ENCODE measurements at regions not wholly inside any gene's neighbourhood (a gene's known extent, or its start where the extent isn't known, plus 50 kb on each side); places are given as distances from the start of the nearest gene placed in this dataset.

GRCh38 chr5:104024538-104024937, 461.9 kb upstream of the NUDT12 start:
- Histone ChIP-seq H3K4me1 (ENCODE audit: insufficient read depth) (no peaks in the 10 kb centered on the region), H3K79me2 (no peaks in the 10 kb centered on the region), H4K20me1 (ENCODE audit: insufficient read depth, poor library complexity, severe bottlenecking) (no peaks in the 10 kb centered on the region), H3K36me3 (replicated peaks; ENCODE audit: insufficient read depth, low read depth) (no peaks in the 10 kb centered on the region), H3K9me2 (replicated peaks; ENCODE audit: insufficient read depth) (no peaks in the 10 kb centered on the region), H3K27ac (no peak overlapping the region), H3K9me3 (ENCODE audit: low read depth) (no peaks in the 10 kb centered on the region), H3K4me3 (no peak overlapping the region), H3K4me2 (no peak overlapping the region), H3K27me3 (no peaks in the 10 kb centered on the region), H2AFZ (no peak overlapping the region)
- DNase-seq (ENCODE audit: low spot score): no peak
- 91% methylated on average over 5 of the region's 5 CpGs for WGBS (ENCODE audit: low lambda C conversion rate, missing lambda C conversion rate)
- TF ChIP-seq EZH2 (IDR thresholded peaks at IDR 0.05; ENCODE audit: borderline replicate concordance) (no peak), EZH2phosphoT487 (IDR thresholded peaks at IDR 0.05; ENCODE audit: low read depth, severe bottlenecking, unreplicated experiment) (no peak)
- TF ChIP-seq, protein P1, sequence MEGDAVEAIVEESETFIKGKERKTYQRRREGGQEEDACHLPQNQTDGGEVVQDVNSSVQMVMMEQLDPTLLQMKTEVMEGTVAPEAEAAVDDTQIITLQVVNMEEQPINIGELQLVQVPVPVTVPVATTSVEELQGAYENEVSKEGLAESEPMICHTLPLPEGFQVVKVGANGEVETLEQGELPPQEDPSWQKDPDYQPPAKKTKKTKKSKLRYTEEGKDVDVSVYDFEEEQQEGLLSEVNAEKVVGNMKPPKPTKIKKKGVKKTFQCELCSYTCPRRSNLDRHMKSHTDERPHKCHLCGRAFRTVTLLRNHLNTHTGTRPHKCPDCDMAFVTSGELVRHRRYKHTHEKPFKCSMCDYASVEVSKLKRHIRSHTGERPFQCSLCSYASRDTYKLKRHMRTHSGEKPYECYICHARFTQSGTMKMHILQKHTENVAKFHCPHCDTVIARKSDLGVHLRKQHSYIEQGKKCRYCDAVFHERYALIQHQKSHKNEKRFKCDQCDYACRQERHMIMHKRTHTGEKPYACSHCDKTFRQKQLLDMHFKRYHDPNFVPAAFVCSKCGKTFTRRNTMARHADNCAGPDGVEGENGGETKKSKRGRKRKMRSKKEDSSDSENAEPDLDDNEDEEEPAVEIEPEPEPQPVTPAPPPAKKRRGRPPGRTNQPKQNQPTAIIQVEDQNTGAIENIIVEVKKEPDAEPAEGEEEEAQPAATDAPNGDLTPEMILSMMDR (IDR thresholded peaks at IDR 0.05; ENCODE audit: poor library complexity): no peak

DNA sequence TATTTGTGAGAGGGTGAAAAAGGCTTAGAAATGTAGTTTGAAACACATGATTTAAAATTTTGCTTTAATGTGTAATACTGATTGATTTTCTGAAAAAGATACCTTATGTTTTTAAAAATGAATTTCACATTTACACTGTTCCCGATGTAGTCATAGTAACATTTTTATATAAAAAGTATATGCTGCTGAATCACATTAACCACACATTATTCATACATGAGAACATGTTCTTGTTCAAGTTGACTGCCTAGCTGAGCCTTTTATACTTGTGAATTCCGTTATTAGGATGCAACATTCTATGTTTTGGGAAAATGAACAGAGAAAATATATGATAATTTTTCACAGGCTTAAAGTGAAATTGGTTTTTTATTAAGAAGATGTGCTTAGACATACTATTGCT, 461.1 kb upstream of the NUDT12 start:
- Histone ChIP-seq H3K4me3 (no peak overlapping the region), H3K79me2 (no peaks in the 10 kb centered on the region), H4K20me1 (ENCODE audit: insufficient read depth, poor library complexity, severe bottlenecking) (no peaks in the 10 kb centered on the region), H3K27ac (no peak overlapping the region), H3K9me3 (ENCODE audit: low read depth) (no peaks in the 10 kb centered on the region), H3K9me2 (replicated peaks; ENCODE audit: insufficient read depth) (no peaks in the 10 kb centered on the region), H3K4me2 (no peak overlapping the region), H2AFZ (no peak overlapping the region), H3K4me1 (ENCODE audit: insufficient read depth) (no peaks in the 10 kb centered on the region), H3K36me3 (replicated peaks; ENCODE audit: insufficient read depth, low read depth) (no peaks in the 10 kb centered on the region), H3K27me3 (no peaks in the 10 kb centered on the region)
- DNase-seq (ENCODE audit: low spot score): no peak
- TF ChIP-seq EZH2phosphoT487 (IDR thresholded peaks at IDR 0.05; ENCODE audit: low read depth, severe bottlenecking, unreplicated experiment) (no peak), EZH2 (IDR thresholded peaks at IDR 0.05; ENCODE audit: borderline replicate concordance) (no peak)
- TF ChIP-seq, protein P1 (IDR thresholded peaks at IDR 0.05; ENCODE audit: poor library complexity): no peak
- WGBS (ENCODE audit: low lambda C conversion rate, missing lambda C conversion rate): 93% methylated on average over 2 of the region's 2 CpGs

GRCh38 chr5:104019956-104020355, 457.4 kb upstream of the NUDT12 start:
- WGBS (ENCODE audit: low lambda C conversion rate, missing lambda C conversion rate): 72% methylated on average over 2 of the region's 2 CpGs
- Histone ChIP-seq H3K4me2 (no peak overlapping the region), H3K4me1 (ENCODE audit: insufficient read depth) (no peaks in the 10 kb centered on the region), H3K27ac (no peak overlapping the region), H3K9me3 (ENCODE audit: low read depth) (peaks cover 9% of the 10 kb centered on the region), H4K20me1 (ENCODE audit: insufficient read depth, poor library complexity, severe bottlenecking) (no peaks in the 10 kb centered on the region), H2AFZ (no peak overlapping the region), H3K79me2 (no peaks in the 10 kb centered on the region), H3K9me2 (replicated peaks; ENCODE audit: insufficient read depth) (no peaks in the 10 kb centered on the region), H3K36me3 (replicated peaks; ENCODE audit: insufficient read depth, low read depth) (no peaks in the 10 kb centered on the region), H3K27me3 (no peaks in the 10 kb centered on the region), H3K4me3 (no peak overlapping the region)
- no peak for TF ChIP-seq EZH2 (IDR thresholded peaks at IDR 0.05; ENCODE audit: borderline replicate concordance)
- TF ChIP-seq, protein P1 (IDR thresholded peaks at IDR 0.05; ENCODE audit: poor library complexity): no peak
- TF ChIP-seq EZH2phosphoT487 (IDR thresholded peaks at IDR 0.05; ENCODE audit: low read depth, severe bottlenecking, unreplicated experiment): no peak
- DNase-seq (ENCODE audit: low spot score): no peak

GRCh38 chr5:104018299-104018698, 455.7 kb upstream of the NUDT12 start:
- H3K27me3 ChIP-seq: no peaks in the 10 kb centered on the region
- H3K9me3 ChIP-seq (ENCODE audit: low read depth): peaks cover 9% of the 10 kb centered on the region
- no peak for DNase-seq (ENCODE audit: low spot score)
- no peak overlapping the region for H2AFZ ChIP-seq
- H3K36me3 ChIP-seq (replicated peaks; ENCODE audit: insufficient read depth, low read depth): no peaks in the 10 kb centered on the region
- H3K4me3 ChIP-seq: no peak overlapping the region
- no peak overlapping the region for H3K4me2 ChIP-seq
- no peaks in the 10 kb centered on the region for H4K20me1 ChIP-seq (ENCODE audit: insufficient read depth, poor library complexity, severe bottlenecking)
- no peaks in the 10 kb centered on the region for H3K9me2 ChIP-seq (replicated peaks; ENCODE audit: insufficient read depth)
- H3K4me1 ChIP-seq (ENCODE audit: insufficient read depth): no peaks in the 10 kb centered on the region
- no peak overlapping the region for H3K27ac ChIP-seq
- H3K79me2 ChIP-seq: no peaks in the 10 kb centered on the region
- TF ChIP-seq EZH2 (IDR thresholded peaks at IDR 0.05; ENCODE audit: borderline replicate concordance) (no peak), EZH2phosphoT487 (IDR thresholded peaks at IDR 0.05; ENCODE audit: low read depth, severe bottlenecking, unreplicated experiment) (no peak)
- TF ChIP-seq, protein P1 (IDR thresholded peaks at IDR 0.05; ENCODE audit: poor library complexity): no peak
